HG03135 (cell line): ENCODE measurements at regions not wholly inside any gene's neighbourhood (a gene's known extent, or its start where the extent isn't known, plus 50 kb on each side); places are given as distances from the start of the nearest gene placed in this dataset.

Source experiments
- ATAC-seq: cut with Tn5 transposase; IDR thresholded peaks from one replicate; pipeline ENCODE4 v1.9.1; 2021; ENCODE audit warnings: mild to moderate bottlenecking, moderate library complexity; ENCODE audit not compliant: unreplicated experiment

DNA sequence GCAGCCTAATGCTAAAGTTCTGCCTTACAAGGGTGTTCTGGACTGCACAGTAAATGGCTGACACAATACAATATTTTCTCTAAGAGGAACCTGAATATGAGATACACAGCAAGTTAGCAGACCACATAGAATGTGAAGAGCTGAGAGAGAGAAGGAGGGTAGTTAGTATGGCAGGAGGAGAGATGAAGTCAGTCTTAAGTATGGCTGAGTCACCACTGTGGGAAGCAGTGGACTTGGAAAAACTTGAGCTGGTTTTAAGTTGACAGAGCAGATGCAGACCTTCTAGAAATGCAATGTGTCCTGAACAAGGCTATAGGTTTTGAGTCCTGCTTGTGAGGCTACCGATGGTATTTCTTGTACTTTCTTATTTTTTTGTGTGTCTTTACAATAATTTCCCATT lies 172.5 kb downstream of the SH2D1A start:
- no peak for ATAC-seq

DNA sequence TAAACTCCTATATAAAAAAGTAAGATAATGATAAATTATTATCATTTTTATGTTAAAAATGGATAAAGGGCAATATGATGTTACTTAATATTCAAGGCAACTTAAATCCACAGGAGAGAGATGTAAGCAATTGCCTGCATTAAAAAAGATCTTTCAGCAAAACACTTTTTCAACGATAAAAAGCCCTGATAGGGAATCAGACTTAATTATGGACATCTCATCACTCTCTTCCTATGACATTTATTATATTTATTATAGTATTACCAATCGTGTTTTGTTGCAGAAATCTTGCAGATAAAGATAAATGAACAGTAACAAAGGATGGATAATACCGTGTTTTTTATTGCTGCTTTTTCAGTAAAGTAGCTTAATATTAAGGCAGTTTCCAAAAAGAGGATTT lies 178.5 kb downstream of the SH2D1A start:
- ATAC-seq: no peak

DNA sequence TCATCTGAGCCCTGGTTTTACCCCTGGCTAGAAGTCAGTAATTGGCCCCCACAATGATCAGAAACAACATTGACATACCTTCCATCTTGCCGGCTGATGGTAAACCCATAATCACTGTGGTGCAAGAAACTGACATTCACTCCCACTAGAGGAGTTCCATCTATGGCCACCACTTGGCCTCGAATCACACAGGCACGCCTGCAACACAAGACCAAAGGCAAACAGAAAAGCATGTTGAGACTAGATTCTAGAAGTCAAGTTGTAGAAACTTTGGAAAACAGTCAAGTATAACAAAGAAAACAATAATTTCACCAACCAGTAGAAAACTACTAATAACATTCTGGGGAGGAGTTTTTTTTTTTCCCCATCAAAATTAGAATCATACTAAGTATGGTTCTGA lies 183.4 kb downstream of the SH2D1A start:
- ATAC-seq: no peak

DNA sequence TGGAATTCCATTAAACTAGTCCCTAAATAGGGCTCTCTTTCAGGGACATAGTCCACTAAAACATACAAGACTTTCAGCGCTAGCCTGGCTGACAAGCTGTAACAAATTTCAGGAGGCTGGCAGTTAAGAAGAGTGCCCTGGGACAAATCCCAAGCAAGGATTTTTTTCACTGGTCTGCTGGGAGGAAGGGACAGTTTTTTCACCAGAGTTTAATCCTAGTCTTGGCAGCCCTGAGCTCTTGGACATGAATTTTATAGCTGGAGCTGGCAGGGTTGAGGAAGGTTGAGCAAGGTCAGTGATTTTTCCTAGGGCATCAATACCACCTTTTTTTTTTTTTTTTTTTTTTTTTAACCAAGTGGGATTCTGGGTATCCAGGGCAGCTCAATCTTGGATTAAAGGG lies 184.4 kb downstream of the SH2D1A start:
- ATAC-seq: no peak

DNA sequence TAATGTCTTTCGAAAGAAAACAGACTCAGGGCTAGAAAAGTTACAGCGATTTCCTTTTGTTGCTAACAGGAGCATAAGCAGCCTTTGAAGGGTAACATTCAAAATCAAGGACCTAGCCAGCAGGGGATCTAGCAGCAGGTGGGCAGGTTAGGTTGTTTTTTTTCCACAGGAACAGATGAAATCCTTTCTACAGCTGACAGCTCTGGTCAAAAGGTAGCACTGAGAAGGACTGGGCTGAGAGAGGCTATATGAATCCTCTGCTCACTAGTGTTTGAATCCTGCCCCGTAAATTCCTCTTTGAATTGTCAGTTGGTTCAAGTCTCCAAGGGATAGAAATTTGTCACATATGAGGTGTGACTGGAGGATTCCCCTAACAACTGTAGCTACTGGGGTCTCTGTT lies 188.2 kb downstream of the SH2D1A start:
- ATAC-seq: no peak

DNA sequence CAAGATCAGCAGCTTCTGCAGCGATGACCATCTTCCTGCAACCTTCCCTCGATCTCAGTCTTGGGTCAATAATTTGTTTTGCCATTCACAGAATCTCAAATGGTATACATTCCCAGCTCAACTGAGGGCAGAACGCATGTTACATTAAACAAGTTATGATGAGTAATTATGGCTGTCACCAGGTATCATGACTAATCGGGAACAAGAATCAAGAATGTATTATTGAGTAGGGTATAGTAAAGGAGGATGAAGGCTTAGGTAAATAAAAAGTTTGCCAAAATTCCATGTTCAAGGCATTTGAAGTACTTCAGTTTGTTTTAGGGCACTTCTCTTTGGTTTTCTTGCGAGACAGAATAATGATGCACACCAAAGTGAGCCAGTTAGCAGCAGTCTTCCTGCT lies 194.1 kb downstream of the SH2D1A start:
- ATAC-seq: no peak

DNA sequence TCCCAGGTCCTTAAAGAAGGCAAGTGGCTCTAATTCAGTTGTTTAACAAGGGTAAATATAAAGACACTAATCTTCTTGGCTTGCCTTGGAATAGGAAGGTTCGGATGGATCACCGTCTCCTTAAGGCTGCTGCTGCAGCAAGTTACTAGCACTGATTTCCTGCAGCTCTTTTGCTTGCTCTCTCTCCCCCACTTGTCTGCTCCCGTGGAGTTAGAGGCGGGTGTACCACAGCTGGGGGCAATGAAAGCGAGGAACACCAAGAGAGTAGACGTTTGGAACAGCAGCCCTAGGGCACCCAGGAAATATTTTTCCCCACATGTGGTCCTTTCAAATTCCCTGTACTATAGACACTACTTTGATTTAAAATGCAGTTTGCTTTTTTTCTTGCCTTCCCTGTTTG lies 202.2 kb downstream of the SH2D1A start:
- ATAC-seq: no peak

DNA sequence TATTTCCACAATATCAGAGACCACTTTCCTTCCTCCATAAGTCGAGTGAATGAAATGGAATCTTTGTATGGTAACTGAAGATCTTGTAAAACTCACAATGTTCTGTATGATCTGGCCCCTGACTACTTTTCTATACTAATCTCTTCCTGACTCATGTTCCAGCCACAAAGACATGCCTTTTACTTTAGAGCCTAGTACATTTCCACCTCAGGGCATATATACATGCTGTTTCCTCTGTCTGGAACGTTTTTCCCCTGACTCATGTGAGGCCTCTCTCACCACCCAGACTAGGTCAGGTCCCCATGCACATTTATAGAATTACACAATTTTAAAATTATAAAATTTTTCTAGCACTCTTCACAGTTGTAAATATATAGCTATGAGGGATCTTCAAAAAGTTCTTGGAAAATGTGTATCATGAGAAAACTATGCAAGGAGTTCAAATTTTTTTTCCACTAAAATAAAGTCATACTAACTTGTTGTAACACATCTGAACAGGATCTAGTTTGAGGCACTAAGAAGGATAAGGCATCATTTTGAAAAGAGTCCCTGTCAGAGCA lies 208.8 kb downstream of the SH2D1A start:
- ATAC-seq: no peak

DNA sequence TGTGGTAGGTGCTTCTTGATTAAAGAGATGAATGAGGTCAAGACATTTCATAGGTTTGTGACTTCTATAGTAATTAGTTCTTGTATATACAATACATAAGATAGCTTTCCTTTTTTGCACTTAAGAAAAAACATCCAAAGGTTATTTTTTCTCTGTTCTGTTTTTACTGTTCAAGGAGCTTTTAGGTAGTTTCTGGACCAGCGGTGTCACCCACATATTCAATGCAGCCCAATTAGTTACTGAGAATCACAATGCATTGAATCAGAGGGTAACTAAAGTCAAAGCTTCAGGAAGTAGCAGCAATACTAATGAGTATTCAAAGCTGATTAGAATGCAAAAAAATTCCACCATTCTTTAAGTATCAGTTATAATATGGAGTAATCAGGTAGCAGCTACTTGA lies 211.6 kb downstream of the SH2D1A start:
- ATAC-seq: no peak

DNA sequence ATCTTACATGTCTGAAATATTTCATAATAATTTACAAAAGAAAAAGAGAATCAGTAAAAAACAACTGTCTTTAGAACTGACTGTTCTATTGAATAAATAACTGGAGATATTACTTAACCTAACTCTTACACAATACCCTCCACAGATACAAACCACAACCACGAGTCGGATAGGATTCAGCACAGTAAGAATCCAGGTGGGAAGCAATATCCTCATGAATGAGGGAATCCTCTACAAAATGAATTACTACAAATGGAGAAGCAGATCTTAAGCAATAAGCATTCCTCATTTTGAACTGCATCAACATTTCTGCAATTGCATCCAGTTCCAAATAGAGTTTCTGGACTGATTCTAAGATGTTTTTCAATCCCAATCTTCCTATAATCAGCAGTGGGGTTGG lies 227.1 kb downstream of the SH2D1A start:
- no peak for ATAC-seq

DNA sequence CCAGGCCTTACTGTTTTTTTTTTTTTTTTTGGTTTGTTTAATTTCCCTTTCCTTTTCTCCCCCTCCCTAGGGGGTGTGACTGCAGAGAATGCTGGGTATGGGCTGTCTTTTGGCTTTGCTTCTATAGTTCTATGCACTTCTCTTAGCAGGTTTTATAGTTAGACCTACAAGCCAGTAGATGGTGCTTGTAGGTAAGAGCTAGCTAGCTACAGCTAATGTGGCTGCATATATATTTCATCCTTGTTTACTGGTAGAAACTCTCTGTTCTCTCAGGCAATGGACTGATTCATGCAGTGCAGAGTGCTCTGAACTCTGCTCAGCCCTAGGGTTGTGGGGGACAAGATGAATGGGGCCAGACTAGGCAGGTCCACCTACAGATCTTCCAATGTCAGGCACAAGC lies 246.4 kb downstream of the SH2D1A start:
- no peak for ATAC-seq

DNA sequence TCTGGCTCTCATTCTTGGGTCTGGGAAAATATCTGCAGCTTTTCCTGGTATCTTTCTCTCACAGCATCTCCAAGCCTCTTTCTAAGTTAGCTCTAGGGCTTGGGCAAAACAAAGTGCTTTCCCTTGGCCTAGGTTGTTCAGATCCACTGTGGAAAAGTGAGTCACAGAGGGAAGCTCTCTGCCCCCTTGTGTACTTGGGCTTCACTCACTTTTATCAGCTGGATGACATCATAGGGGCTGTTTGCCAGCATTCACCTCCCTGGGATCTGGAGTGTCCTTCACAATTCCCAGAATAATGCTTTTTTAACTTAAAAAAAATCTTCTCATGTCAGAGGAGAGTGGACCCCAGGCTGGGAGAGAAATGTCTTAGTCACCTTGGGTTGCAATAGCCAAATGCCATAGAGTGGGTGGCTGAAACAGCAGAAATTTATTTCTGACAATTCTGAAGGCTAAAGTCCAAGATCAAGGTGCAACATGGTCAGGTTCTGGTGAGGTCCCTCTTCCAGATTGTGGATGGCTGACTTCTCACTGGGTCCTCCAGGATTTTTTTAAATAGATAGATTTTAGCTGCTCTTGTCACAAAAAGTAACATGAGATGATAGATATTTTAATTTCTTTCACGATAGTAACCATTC lies 247.8 kb downstream of the SH2D1A start:
- ATAC-seq: no peak

DNA sequence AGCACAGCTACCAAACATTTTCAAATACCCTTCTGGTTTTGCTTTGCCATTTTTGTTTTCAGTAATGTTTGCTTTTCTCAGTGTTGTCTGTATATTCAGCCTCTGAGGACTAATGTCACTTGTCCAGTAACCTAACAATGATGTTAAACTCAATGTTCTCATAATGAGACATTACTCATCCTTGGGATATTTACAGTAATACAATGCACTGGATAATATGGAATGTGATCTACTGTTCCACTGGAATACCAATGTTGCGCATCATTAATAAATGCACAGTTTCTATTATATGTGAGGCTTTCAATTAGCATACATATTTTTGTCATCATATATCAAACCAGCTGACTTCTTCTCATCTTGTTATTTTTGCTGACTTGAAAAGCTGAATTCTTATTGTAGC lies 259.1 kb downstream of the SH2D1A start:
- no peak for ATAC-seq

DNA sequence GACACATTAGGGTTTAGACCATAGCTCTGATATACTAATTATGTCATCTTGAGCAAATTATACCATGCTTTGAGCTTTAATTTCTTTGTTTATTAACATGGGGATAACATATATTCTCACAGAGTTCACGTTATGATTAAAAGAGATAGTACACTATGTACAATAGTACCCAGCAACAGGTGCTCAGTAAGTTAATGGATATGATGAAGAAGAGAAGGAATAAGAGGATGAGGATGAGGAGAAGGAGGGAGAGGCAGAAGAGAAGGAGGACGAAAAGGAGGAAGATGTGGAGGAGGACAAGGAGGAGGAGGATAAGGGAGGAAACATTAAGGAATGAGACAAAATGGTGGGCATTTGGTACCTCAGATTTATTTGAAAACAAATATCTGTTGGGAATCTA lies 260.4 kb downstream of the SH2D1A start:
- no peak for ATAC-seq

DNA sequence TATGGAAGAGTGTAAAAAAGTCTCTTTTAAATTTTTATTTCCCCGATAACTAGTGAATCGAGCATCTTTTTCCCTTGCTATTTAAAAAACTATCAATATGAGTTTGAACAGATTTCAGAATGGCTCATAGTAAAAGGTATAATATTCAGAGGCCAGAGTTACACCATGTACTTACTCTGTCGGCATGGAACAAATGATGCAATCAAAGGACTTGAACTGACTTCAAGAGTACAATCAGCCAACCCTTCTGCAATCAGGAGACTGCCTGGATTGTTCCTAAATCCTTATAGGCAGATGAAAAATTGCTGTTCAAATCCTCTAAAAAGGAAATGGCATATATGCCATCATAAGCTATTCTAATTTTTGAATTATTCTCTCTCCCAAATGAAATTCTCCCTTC lies 273.3 kb downstream of the SH2D1A start:
- no peak for ATAC-seq

DNA sequence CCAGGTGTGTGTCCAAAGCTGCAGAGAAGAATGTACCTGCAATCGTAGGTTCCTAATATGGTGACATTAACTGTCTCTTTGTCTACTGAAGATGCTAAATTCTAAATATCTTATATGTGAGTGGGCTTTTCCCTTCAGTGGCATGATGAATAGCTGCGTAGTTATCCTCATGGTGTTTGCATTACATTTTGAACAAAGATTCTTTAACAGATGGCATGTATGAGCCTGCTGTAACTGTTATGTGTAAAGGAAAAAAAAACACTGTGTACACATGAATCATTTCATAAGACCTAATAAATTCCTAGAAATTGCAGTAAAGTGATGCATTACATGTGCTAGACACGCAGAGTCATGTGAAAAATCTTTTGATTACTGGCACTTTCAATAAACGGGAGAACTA lies 288.0 kb downstream of the SH2D1A start:
- no peak for ATAC-seq

DNA sequence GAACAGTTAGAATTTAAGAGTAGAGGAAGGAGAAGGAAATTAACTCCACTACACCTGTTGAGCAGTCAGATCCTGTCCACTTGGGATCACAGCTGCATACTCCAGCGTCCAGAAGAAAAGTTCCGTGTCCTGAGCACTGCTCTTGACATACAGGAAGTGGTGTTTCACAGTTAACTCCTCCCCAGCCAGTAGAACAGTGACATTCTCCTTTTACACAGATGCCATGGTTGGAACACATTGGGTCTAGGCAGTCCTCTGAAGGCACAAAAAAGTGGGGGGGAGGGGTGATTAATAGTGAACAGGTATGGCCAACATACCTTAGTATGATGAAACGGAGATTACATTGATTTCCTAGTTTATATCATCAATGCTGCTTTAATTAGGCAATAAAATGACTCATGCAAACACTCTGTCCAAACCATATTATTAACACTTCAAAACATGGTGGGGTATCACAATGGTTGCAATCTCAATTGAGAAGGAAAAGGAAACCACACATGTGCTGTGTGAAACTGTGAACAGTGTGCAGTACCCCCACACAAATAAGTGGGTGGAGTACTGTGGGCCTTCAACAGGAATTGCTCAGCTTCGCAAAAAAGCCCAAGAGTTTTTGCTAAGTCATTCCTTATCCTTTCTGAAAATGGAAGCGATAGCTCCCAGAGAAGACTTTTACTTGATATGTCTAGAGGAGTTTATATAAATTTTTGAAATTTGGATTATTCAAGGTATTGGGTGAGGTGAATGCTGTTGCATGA lies 295.6 kb downstream of the SH2D1A start:
- no peak for ATAC-seq

DNA sequence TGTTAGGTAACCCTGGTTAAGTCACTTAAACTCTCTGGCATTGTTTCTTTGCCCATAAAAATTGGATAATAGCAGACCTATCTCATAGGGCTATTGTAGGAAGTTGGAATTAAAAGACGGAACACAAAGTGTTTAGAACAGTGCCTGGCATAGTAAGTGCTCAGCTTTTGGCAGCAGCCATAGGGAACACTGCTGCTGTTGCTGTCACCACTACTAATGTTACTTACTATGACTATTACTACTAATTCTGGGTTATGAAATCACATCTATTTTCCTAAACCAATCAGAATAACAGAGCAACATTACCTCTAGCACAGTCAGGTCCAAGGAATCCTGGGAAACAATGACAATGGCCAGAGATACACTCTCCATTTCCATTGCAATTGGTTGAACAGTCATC lies 300.0 kb downstream of the SH2D1A start:
- ATAC-seq: no peak

DNA sequence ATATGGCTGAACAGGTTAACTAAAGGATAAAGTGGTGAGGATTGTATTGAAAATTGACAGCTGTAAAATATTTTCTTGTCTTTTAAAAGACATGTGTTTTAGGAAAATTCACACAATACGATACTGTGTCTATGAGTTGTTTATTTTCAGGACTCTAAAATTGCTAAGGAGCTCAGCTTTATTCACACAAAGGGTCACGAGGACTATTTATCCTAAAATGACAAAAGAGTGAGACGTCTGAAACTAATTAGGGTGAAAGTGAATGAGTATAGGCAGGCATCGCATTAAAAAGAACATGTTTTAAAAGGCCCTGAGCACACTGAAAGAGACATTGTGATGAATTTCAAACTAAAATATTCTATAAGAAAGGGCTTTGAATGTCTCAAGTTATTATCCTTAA lies 304.7 kb downstream of the SH2D1A start:
- no peak for ATAC-seq

DNA sequence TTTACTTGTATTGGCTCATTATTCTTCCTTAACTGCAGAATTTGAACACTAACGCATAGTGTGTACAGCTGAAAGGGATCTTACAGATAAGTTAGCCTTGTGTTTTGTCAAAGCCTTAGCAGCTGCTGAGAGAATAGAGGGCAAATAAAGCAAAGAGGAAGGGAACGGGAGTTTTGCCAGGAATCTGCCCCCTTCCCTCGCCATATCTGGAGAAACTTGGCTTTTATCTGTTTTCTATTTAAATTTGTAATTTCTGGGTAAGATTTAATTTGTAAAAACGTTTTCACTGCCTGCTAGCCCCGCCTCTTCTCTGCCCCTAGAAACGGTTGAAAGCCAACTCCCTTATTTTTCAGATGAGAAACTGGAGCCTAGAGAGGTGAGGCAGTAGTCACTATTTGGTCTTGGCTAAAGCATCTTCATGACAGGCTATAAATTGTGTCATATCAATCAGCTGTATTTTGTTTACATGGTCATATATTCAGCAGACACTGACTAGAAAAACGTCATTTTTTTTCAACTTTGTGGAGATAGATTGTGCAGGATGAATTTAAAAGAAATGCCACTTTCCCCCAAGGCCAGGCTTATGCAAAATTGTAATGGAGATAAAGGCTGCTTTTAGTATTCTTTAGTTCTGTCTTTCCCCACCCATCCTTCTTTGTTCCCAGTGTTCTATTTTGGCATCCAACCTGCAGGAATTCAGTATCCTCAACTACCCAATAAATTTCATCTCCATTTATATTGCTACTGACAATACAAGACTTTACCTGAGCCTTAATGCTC lies 319.4 kb downstream of the SH2D1A start:
- ATAC-seq: no peak

DNA sequence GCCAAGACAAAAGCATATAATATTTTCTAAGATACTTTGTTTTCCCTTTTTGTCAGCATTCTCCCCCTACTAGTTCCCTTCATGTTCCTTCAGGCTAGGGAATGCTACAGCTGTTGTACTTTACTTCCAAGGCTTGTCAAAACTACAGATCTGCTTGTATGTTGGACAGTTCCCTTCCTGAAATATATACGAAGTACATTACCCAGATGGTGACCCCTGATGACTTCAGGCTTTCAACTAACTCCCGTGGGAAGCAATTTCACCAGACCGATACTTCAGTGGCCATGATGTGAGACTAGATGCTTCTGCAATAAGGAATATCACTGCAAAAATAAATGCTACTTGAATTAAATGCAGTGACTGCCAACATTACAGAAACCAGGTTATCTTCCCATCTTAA lies 332.8 kb downstream of the SH2D1A start:
- no peak for ATAC-seq

DNA sequence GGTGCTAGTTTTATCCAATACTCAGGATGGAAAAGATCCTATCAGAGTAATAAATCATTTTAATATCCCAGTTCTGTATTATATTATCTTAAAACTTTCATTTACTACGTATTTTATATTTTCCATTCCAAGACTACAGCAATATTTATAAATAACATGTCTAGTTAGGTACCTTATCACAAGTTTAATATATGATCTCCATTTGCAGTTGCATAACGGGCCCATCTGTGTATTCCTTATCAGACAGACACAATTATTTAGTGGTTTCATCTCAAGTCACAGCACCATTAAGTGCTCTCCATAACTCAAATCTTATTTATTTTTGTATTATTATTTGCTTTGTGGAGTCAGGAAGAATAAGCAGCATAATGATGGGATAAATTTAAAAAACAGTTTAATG lies 333.9 kb downstream of the SH2D1A start:
- ATAC-seq: no peak
